ENCODE measurements at regions not wholly inside any gene's neighbourhood (a gene's known extent, or its start where the extent isn't known, plus 50 kb on each side); places are given as distances from the start of the nearest gene placed in this dataset.

DNA sequence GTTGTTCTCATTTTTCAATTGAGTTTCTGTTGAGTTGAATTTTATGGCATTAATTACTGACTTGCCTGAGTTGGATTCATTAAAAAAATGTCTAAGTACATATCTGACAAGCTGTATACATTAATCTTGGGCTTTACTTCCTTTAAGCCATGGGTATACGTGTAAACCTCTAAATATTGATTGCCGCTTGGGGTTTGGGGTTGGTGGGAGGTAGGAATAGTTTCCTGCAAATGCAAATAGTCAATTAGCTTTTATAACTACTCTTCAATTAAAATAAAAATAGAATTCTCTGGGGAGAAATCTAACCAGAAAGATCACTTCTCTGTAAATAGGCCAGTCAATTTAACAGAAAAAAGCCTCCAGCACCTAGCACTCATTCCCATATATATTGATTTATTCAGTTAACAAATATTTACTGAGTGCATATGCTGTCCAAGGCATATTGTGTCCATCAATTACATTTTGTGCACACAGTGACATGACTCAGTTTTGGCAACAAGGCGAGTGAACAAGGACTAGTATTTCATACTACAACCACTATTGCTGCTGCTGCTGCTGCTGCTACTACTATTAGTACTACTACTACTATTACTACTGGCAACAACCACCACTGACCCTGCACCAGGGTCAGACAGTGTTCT is 306.8 kb downstream of the RFC3 start:
- Histone ChIP-seq H3K4me3 (no peak overlapping the region), H3K36me3 (replicated peaks in 1 of 2) (no peaks in the 10 kb centered on the region), H3K9me3 (replicated peaks in 1 of 3) (no peaks in the 10 kb centered on the region), H3K27ac (no peak overlapping the region), H3K4me1 (replicated peaks in 1 of 2) (no peaks in the 10 kb centered on the region), H3K27me3 (no peaks in the 10 kb centered on the region)
- WGBS, 4 donors, result 81 to 89% (median 85%) methylated on average over 3 of the region's 3 CpGs
- no peak for TF ChIP-seq POLR2A (IDR thresholded peaks at IDR 0.05)
- no peak for TF ChIP-seq CTCF (IDR thresholded peaks at IDR 0.05)
- intact Hi-C loops (cut with DNase I), result no loop called here
- no peak for DNase-seq

GRCh38 chr13:34127523-34127922 is 309.6 kb downstream of the RFC3 start:
- no peaks in the 10 kb centered on the region for H3K36me3 ChIP-seq (replicated peaks in 1 of 2)
- H3K4me1 ChIP-seq (replicated peaks in 1 of 2), result no peaks in the 10 kb centered on the region
- no peak overlapping the region for H3K4me3 ChIP-seq
- no peaks in the 10 kb centered on the region for H3K27me3 ChIP-seq
- DNase-seq, result no peak
- H3K27ac ChIP-seq, result no peak overlapping the region
- H3K9me3 ChIP-seq (replicated peaks in 1 of 3), result no peaks in the 10 kb centered on the region
- 87 to 94% (median 89%) methylated on average over 4 of the region's 4 CpGs for WGBS, 4 donors
- TF ChIP-seq CTCF (IDR thresholded peaks at IDR 0.05) (no peak), POLR2A (IDR thresholded peaks at IDR 0.05) (no peak)
- intact Hi-C loops (cut with DNase I), result no loop called here

DNA sequence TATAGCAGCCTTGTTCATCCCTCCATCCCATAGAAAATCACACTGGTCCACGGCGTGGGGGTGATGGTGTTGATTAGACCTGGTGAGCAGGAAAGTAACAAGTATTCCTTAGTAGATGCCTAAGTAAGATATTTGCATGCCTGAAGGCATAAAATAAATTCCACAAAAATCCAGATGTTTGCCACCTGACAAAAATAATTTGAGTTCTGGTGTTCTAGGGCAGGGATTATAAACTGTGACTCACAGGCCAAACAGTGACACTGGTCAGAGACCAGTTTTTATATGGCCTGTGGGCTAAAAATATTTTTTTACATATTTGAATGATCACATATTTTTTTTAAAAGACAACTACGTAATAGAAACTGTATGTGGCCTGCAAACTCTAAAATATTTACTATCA is 310.7 kb downstream of the RFC3 start:
- DNase-seq, result no peak
- TF ChIP-seq POLR2A (IDR thresholded peaks at IDR 0.05) (no peak), CTCF (IDR thresholded peaks at IDR 0.05) (no peak)
- intact Hi-C loops (cut with DNase I), result no loop called here
- no peaks in the 10 kb centered on the region for H3K9me3 ChIP-seq (replicated peaks in 1 of 3)
- 82 to 87% (median 84%) methylated on average over 3 of the region's 3 CpGs for WGBS, 4 donors
- H3K27ac ChIP-seq, result no peak overlapping the region
- H3K27me3 ChIP-seq, result no peaks in the 10 kb centered on the region
- no peak overlapping the region for H3K4me3 ChIP-seq
- no peaks in the 10 kb centered on the region for H3K4me1 ChIP-seq (replicated peaks in 1 of 2)
- H3K36me3 ChIP-seq (replicated peaks in 1 of 2), result no peaks in the 10 kb centered on the region

DNA sequence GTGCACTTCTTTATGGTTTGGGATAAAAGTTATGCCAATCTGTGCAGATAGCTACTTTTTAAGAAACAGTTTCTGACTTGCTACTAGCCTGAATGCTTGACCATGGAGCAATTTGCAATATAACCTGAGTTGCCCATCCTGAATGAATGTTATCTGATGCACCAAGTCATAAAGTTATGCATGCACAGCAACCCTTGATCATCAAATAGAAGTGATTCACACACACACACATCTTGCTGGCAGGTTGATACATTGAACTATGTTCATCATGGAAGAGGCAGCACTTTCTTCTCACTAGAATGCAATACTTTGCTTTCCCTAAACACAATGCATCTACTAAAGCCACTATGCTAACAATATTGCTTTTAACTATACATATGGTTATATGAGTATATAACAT is 311.5 kb downstream of the RFC3 start:
- no peak overlapping the region for H3K27ac ChIP-seq
- no peaks in the 10 kb centered on the region for H3K4me1 ChIP-seq (replicated peaks in 1 of 2)
- no peak overlapping the region for H3K4me3 ChIP-seq
- intact Hi-C loops (cut with DNase I), result no loop called here
- no peaks in the 10 kb centered on the region for H3K9me3 ChIP-seq (replicated peaks in 1 of 3)
- H3K27me3 ChIP-seq, result no peaks in the 10 kb centered on the region
- no peak for DNase-seq
- no peaks in the 10 kb centered on the region for H3K36me3 ChIP-seq (replicated peaks in 1 of 2)
- TF ChIP-seq CTCF (IDR thresholded peaks at IDR 0.05) (no peak), POLR2A (IDR thresholded peaks at IDR 0.05) (no peak)
